ENCODE measurements at regions not wholly inside any gene's neighbourhood (a gene's known extent, or its start where the extent isn't known, plus 50 kb on each side); places are given as distances from the start of the nearest gene placed in this dataset.

- TF ChIP-seq CTCF (IDR thresholded peaks at IDR 0.05) (no peak), EP300 (IDR thresholded peaks at IDR 0.05) (no peak), POLR2A (IDR thresholded peaks at IDR 0.05) (no peak), POLR2AphosphoS5 (IDR thresholded peaks at IDR 0.05) (no peak)
These were observed 820.3 kb downstream of the LTN1 start for GRCh38 chr21:28172376-28172775.
